HT-29 (cell line): ENCODE measurements at regions not wholly inside any gene's neighbourhood (a gene's known extent, or its start where the extent isn't known, plus 50 kb on each side); places are given as distances from the start of the nearest gene placed in this dataset.
A peak's percentile ranks its signal among the peaks of the same experiment; 100 is the strongest.
"Not testable (repeated sequence)": the region's sequence is repeated elsewhere in the genome, so short reads cannot be mapped to it uniquely, and the experiment has no call there.

Experiments used
- DNase-seq: peaks from one replicate; pipeline ENCODE4 v3.0.0-alpha.2; 2015; ENCODE audit warnings: low spot score

DNA sequence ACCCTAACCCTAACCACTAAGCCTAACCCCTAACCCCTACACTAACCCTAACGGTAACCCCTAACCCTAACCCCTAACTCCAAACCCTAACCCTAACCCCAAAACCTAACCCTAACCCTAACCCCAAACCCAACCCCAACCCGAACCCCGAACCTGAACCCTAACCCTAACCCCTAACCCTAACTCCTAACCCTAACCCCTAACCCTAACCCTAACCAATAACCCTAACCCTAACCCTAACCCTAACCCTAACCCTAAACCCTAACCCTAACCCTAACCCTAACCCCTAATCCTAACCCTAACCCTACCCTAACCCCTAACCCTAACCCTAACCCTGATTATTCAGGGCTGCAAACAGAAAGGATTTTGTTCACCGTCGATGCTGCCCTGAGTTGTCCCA is 144.6 kb upstream of the DUSP22 start:
- not testable (repeated sequence) for DNase-seq

DNA sequence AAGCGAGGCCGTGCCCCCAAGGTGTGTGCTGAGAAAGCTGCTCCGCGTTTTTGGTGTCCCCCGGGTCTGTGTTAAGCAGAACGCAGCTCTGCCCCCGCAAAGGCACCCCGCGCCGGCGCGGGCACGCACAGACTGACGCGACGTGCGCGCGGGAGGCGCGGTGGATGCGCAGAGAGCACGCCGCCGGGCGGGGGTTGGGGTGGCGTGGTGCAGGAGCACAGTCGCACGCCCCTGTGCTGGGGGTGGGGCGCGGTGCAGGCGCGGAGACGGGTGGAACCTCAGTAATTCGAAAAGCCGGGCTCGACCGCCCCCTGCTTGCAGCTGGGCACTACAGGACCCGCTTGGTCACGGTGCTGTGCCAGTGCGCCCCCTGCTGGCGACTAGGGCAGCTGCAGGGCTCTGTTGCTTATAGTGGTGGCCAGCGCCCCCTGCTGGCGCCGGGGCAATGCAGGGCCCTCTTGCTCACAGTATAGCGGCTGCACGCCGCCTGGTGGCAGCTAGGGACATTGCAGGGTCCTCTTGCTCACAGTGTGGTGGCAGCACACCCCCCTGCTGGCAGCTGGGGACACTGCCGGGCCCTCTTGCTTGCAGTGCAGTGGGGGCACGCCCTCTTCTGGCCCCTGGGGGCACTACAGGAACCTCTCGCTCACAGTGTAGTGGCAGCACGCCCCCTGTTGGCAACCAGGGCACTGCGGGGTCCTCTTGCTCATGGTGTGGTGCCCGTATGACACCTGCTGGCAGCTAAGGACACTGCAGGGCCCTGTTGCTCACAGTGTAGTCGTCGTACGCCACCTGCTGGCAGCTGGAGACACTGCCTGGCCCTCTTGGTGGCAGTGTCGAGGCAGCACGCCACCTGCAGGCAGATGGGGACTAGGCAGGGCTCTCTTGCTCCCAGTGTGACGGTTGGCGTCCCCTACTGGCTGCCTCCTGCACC is 144.0 kb upstream of the DUSP22 start:
- peak; percentile 67 for DNase-seq

DNA sequence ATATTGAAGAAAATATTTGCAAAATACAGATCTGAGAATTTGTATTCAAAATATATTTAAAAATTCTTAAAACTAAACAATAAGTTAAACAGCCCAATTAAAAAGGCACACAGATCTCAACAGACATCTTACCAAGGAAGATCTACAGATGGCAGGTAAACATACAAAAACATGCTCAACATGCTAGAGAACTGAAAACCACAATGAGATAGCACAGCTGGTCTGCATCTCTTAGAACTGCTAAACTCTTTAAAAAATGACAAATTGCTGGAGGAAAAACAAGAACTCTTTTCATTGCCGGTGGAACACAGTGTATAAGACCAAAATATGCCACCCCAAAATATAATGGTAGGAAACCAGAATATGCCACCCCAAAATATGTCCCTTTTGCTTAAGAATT is 142.1 kb upstream of the DUSP22 start:
- DNase-seq, result not testable (repeated sequence)

- not testable (repeated sequence) for DNase-seq
Measured at GRCh38 chr6:152436-152835, 139.9 kb upstream of the DUSP22 start.

- not testable (repeated sequence) for DNase-seq
Measured at GRCh38 chr6:153026-153425, 139.3 kb upstream of the DUSP22 start.

DNA sequence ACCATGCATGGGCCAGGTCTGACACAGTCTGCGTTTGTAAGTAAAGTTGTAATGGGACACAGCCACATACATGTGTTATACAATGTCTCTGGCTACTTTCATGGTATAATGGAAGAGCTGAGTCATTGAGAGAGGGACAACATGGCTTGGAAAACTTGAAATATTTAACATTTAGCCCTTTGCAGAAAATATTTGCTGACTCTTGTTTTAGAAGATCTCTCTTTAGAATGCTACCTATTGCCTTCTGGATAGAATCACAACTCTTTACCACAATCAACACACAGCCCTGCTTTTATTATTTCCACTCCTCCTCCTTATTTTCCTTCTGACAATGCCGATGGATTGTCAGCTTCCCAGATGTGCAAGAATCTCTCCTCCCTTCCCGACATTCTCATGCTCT is 138.4 kb upstream of the DUSP22 start:
- DNase-seq, result not testable (repeated sequence)

DNA sequence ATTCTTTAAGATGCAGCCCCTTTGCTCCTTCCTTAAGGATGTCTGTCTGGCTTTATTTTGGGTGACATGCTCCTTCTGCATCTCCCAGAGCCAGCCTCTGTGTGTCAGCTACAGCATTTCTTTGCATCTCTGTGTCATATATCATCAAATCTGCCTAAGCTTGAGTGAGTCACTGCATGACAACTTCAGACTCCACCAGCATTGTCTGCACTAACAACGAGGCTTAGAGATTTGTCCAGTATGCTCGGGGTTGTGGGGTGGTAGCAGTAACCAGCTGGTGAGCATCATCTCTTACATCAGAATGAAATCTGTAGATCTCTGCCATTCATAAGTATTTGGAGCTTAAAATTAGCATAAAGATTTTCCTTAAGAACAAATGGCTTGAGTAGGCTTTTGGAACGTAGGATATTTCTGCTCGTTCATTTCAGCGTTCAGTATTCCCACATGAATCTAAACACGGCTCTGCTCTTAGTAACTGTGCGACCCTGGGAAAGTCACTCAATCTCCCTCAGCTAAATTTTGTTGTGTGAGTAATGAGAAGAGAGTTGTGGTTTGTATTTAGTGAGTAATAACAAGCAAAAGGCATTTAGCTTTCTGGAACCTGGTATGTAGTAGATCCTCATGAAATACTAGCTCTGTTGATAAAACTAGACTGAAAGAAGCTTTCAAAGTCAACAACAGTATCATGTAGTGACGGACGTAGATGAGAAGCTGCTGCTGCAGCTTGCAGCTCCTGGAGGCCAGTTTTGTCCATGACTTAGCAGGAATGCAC is 137.8 kb upstream of the DUSP22 start:
- not testable (repeated sequence) for DNase-seq

DNA sequence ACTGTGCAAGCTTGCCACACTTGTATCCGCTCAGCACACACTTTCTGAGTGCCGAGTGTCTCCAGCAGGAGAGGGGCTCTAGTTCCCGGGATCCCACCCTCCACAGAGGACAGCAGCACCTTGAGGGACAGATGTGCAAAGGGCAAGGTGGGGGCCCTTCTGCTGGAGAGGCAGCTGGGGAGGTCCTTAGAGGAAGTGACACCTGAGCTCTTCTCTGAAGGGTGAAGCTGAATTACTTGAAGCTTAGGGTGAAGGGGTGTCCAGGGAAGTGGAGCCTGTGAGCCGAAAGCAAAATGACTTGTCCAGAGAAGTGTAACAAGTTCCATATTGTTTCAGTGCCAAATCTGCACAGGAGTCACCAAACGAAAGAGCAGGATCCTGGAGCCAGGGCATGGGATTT is 136.3 kb upstream of the DUSP22 start:
- no peak for DNase-seq

GRCh38 chr6:156441-157140 is 135.7 kb upstream of the DUSP22 start:
- not testable (repeated sequence) for DNase-seq

DNA sequence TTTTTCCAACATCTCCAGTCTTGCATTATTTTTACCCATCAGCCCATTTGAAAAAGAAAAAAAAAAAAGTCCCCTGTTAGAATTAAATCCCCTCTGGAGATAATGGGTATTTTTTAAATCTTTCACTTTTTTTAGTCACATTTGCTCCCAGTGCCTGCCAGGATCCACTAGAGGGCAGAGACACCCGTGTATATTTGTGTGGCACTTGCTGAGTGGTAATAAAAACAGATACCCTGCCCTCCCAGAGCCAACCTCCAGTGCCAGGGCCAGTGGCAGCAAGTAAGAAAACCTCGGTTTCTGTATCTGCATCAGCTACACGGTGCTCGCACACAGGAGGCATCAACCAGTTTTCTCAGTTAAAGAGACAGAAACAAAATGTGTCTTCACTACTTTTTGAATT is 135.1 kb upstream of the DUSP22 start:
- peak; percentile 1 for DNase-seq

GRCh38 chr6:161657-162056 is 130.6 kb upstream of the DUSP22 start:
- not testable (repeated sequence) for DNase-seq

DNA sequence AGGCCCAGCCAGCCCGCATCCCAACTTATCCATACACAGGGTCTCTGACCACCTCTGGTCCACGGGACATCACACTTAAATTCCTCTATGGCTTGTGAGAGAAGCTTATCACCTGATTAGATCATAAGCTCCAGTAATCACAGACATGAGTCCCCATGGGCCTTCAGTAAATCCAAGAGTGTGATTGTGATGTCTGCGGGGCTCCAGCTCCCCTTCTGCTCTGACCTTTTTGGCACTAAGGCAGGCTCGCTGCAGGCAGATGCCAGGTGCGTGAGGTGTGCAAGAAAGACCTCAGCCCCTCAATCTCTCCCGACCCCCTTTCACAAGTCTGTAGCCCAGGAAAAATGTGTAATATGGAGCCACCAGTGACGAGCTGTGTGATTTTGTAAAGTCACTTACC is 127.6 kb upstream of the DUSP22 start:
- DNase-seq, result no peak

- DNase-seq, result no peak
Measured at GRCh38 chr6:165263-165662, 127.0 kb upstream of the DUSP22 start.

- DNase-seq, result no peak
Measured at GRCh38 chr6:165906-166305, 126.4 kb upstream of the DUSP22 start.

- DNase-seq, result peak; percentile 44
Measured at GRCh38 chr6:168865-169455, 123.3 kb upstream of the DUSP22 start.

DNA sequence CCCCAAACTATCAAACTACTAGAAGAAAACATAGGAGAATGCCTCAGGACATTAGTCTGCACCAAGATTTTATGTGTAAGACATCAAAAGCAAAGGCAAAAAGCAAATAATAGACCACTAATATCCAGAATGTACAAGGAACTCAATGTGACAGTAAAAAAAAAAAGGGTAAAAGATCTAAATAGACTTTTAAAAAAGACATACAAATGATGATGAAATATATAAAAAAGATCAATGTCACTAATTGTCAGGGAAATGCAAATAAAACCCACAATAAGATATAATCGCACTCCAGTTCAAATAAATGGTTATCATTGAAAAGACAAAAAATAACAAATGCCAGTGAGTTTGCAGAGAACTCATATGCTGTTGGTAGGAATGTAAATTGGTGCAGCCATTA is 118.3 kb upstream of the DUSP22 start:
- no peak for DNase-seq

GRCh38 chr6:175680-176079 is 116.6 kb upstream of the DUSP22 start:
- no peak for DNase-seq

GRCh38 chr6:176766-177165 is 115.5 kb upstream of the DUSP22 start:
- DNase-seq, result no peak

DNA sequence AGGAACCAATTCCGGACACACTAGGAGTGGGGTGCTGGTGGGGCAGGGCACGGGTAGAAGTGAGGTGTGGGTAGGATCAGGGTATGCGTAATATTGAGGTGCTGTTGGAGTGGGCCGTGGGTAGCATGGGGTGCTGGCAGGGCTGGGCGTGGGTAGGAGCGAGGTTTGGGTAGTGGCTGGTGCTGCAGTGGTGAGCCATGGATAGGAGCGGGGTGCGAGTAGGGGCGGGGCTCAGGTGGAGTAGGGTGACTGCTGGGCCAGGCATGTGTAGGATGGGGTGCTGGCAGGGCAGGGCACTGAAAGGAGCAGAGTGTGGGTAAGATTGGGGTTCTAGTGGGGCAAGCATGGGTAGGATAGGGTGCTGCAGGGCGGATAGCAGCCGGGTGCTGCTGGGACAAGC is 114.2 kb upstream of the DUSP22 start:
- no peak for DNase-seq

DNA sequence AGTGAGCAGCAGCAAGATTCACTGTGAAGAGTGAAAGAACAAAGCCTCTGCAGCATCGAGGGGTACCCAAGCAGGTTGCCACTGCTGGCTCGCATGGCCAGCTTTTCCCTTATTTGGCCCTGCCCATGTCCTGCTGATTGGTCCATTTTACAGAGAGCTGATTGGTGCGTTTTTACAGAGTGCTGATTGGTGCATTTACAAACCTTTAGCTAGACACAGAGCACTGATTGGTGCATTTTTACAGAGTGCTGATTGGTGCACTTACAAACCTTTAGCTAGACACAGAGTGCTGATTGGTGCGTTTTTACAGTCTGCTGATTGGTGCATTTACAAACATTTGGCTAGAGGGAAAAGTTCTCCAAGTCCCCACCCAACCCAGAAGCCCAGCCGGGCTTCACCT is 113.4 kb upstream of the DUSP22 start:
- not testable (repeated sequence) for DNase-seq

- DNase-seq, result no peak
Measured at GRCh38 chr6:179340-179950, 112.8 kb upstream of the DUSP22 start.
